HFFc6 (cell line): ENCODE measurements at regions not wholly inside any gene's neighbourhood (a gene's known extent, or its start where the extent isn't known, plus 50 kb on each side); places are given as distances from the start of the nearest gene placed in this dataset.

Source experiments
- DNase-seq: peaks from one replicate; pipeline ENCODE4 v3.0.0-alpha.2; 2018
- H3K27ac Mint-ChIP-seq: 2 replicates; pipeline ENCODE4 v1.8.0; 2020; ENCODE audit warnings: mild to moderate bottlenecking, mixed read lengths
- H3K27me3 Mint-ChIP-seq: 2 replicates; pipeline ENCODE4 v1.8.0; 2021; ENCODE audit warnings: mild to moderate bottlenecking, moderate library complexity, mixed read lengths; ENCODE audit not compliant: insufficient read depth
- H3K36me3 Mint-ChIP-seq: 2 replicates; pipeline ENCODE4 v1.8.0; 2021; ENCODE audit warnings: low read depth, mixed read lengths
- H3K4me1 Mint-ChIP-seq: 2 replicates; pipeline ENCODE4 v1.8.0; 2020; ENCODE audit warnings: low read depth, mixed read lengths
- H3K4me3 Mint-ChIP-seq: 2 replicates; pipeline ENCODE4 v1.8.0; 2020; ENCODE audit warnings: mild to moderate bottlenecking, moderate library complexity, mixed read lengths
- H3K9me3 Mint-ChIP-seq: 2 replicates; pipeline ENCODE4 v1.8.0; 2020; ENCODE audit warnings: mild to moderate bottlenecking, mixed read lengths
- CTCF ChIP-seq: fragments of 200-600 bp; sonication (generic); IDR thresholded peaks from 2 replicates; pipeline ENCODE4 v1.5.0; 2021; ENCODE audit warnings: antibody characterized with exemption, mild to moderate bottlenecking

GRCh38 chr2:153626676-153627075 is 148.1 kb upstream of the RPRM start:
- Mint-ChIP-seq H3K27me3 (no peaks in the 10 kb centered on the region), H3K9me3 (peaks cover 28% of the 10 kb centered on the region), H3K4me1 (no peaks in the 10 kb centered on the region), H3K27ac (no peak overlapping the region), H3K4me3 (no peak overlapping the region), H3K36me3 (no peaks in the 10 kb centered on the region)
- DNase-seq, result no peak
- TF ChIP-seq CTCF, result no peak

- H3K27me3 Mint-ChIP-seq, result no peaks in the 10 kb centered on the region
- no peak for TF ChIP-seq CTCF
- H3K36me3 Mint-ChIP-seq, result no peaks in the 10 kb centered on the region
- H3K9me3 Mint-ChIP-seq, result peaks cover 53% of the 10 kb centered on the region
- no peak overlapping the region for H3K27ac Mint-ChIP-seq
- DNase-seq, result no peak
- no peaks in the 10 kb centered on the region for H3K4me1 Mint-ChIP-seq
- H3K4me3 Mint-ChIP-seq, result no peak overlapping the region
Measured at GRCh38 chr2:153635494-153635893, 156.9 kb upstream of the RPRM start.

- H3K9me3 Mint-ChIP-seq, result peaks cover 52% of the 10 kb centered on the region
- H3K4me1 Mint-ChIP-seq, result no peaks in the 10 kb centered on the region
- no peaks in the 10 kb centered on the region for H3K27me3 Mint-ChIP-seq
- TF ChIP-seq CTCF, result no peak
- no peak overlapping the region for H3K27ac Mint-ChIP-seq
- H3K4me3 Mint-ChIP-seq, result no peak overlapping the region
- no peaks in the 10 kb centered on the region for H3K36me3 Mint-ChIP-seq
- DNase-seq, result no peak
Measured at GRCh38 chr2:153641046-153641445, 162.5 kb upstream of the RPRM start.

GRCh38 chr2:153644955-153645354 is 166.4 kb upstream of the RPRM start:
- no peaks in the 10 kb centered on the region for H3K36me3 Mint-ChIP-seq
- no peaks in the 10 kb centered on the region for H3K27me3 Mint-ChIP-seq
- DNase-seq, result no peak
- TF ChIP-seq CTCF, result no peak
- H3K4me3 Mint-ChIP-seq, result no peak overlapping the region
- no peaks in the 10 kb centered on the region for H3K4me1 Mint-ChIP-seq
- H3K9me3 Mint-ChIP-seq, result peaks cover 35% of the 10 kb centered on the region
- H3K27ac Mint-ChIP-seq, result no peak overlapping the region

GRCh38 chr2:153645599-153645998 is 167.0 kb upstream of the RPRM start:
- TF ChIP-seq CTCF, result no peak
- Mint-ChIP-seq H3K36me3 (no peaks in the 10 kb centered on the region), H3K4me1 (no peaks in the 10 kb centered on the region), H3K4me3 (no peak overlapping the region), H3K9me3 (peaks cover 36% of the 10 kb centered on the region), H3K27ac (no peak overlapping the region), H3K27me3 (no peaks in the 10 kb centered on the region; the same call in none of the 2 replicates)
- DNase-seq, result no peak

- no peaks in the 10 kb centered on the region for H3K36me3 Mint-ChIP-seq
- no peaks in the 10 kb centered on the region for H3K27me3 Mint-ChIP-seq
- TF ChIP-seq CTCF, result no peak
- H3K4me1 Mint-ChIP-seq, result no peaks in the 10 kb centered on the region
- no peak overlapping the region for H3K27ac Mint-ChIP-seq
- peaks cover 27% of the 10 kb centered on the region for H3K9me3 Mint-ChIP-seq
- no peak for DNase-seq
- no peak overlapping the region for H3K4me3 Mint-ChIP-seq
Measured at GRCh38 chr2:153657651-153658050, 179.1 kb upstream of the RPRM start.
